ENCODE measurements at regions not wholly inside any gene's neighbourhood (a gene's known extent, or its start where the extent isn't known, plus 50 kb on each side); places are given as distances from the start of the nearest gene placed in this dataset.
A peak's percentile ranks its signal among the peaks of the same experiment; 100 is the strongest.

DNA sequence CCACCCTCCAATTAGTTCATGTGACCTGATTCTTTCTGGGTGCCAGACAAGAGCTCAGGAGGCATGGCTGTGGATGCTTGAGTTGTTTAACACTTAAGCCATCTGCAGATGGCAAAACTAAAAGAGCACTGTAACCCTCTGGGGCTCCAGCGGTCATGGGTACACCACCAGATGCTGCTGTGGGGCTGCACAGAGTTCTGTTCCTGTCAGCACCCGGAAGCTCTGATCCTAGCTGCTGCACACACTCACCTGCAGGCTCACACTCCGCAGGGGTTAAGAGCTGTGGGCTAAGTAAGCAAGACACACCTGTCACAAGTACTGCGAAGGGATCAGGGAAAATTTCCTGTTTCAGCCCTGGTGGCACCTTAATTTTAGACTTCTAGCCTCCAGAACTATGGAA, 307.8 kb downstream of the C11orf87 start:
- Mint-ChIP-seq H3K27ac (no peak overlapping the region), H3K9me3 (no peaks in the 10 kb centered on the region), H3K36me3 (ENCODE audit: low read depth) (no peaks in the 10 kb centered on the region), H3K4me3 (no peak overlapping the region), H3K4me1 (no peaks in the 10 kb centered on the region), H3K27me3 (no peaks in the 10 kb centered on the region)
- ATAC-seq (replicated peaks): no peak

GRCh38 chr11:109730669-109731068, 308.7 kb downstream of the C11orf87 start:
- no peak overlapping the region for H3K27ac Mint-ChIP-seq
- no peak for ATAC-seq (replicated peaks)
- no peaks in the 10 kb centered on the region for H3K9me3 Mint-ChIP-seq
- H3K36me3 Mint-ChIP-seq (ENCODE audit: low read depth): no peaks in the 10 kb centered on the region
- H3K4me3 Mint-ChIP-seq: no peak overlapping the region
- H3K27me3 Mint-ChIP-seq: no peaks in the 10 kb centered on the region
- no peaks in the 10 kb centered on the region for H3K4me1 Mint-ChIP-seq

GRCh38 chr11:109731451-109731850, 309.5 kb downstream of the C11orf87 start:
- ATAC-seq (replicated peaks): no peak
- no peaks in the 10 kb centered on the region for H3K27me3 Mint-ChIP-seq
- H3K27ac Mint-ChIP-seq: no peak overlapping the region
- no peaks in the 10 kb centered on the region for H3K4me1 Mint-ChIP-seq
- no peak overlapping the region for H3K4me3 Mint-ChIP-seq
- no peaks in the 10 kb centered on the region for H3K9me3 Mint-ChIP-seq
- H3K36me3 Mint-ChIP-seq (ENCODE audit: low read depth): no peaks in the 10 kb centered on the region

- no peak for ATAC-seq (replicated peaks)
- no peaks in the 10 kb centered on the region for H3K4me1 Mint-ChIP-seq
- no peak overlapping the region for H3K27ac Mint-ChIP-seq
- H3K9me3 Mint-ChIP-seq: no peaks in the 10 kb centered on the region
- no peaks in the 10 kb centered on the region for H3K36me3 Mint-ChIP-seq (ENCODE audit: low read depth)
- no peaks in the 10 kb centered on the region for H3K27me3 Mint-ChIP-seq
- H3K4me3 Mint-ChIP-seq: no peak overlapping the region
Observed at GRCh38 chr11:109733245-109733644, 311.3 kb downstream of the C11orf87 start.

GRCh38 chr11:109734566-109734965, 312.6 kb downstream of the C11orf87 start:
- Mint-ChIP-seq H3K27ac (no peak overlapping the region), H3K27me3 (no peaks in the 10 kb centered on the region), H3K4me3 (no peak overlapping the region), H3K9me3 (no peaks in the 10 kb centered on the region), H3K36me3 (ENCODE audit: low read depth) (no peaks in the 10 kb centered on the region), H3K4me1 (no peaks in the 10 kb centered on the region)
- ATAC-seq (replicated peaks): no peak

- Mint-ChIP-seq H3K27me3 (no peaks in the 10 kb centered on the region), H3K4me3 (no peak overlapping the region), H3K4me1 (no peaks in the 10 kb centered on the region), H3K36me3 (ENCODE audit: low read depth) (no peaks in the 10 kb centered on the region), H3K27ac (no peak overlapping the region), H3K9me3 (no peaks in the 10 kb centered on the region)
- ATAC-seq (replicated peaks): no peak
Observed at GRCh38 chr11:109735128-109735527, 313.1 kb downstream of the C11orf87 start.

DNA sequence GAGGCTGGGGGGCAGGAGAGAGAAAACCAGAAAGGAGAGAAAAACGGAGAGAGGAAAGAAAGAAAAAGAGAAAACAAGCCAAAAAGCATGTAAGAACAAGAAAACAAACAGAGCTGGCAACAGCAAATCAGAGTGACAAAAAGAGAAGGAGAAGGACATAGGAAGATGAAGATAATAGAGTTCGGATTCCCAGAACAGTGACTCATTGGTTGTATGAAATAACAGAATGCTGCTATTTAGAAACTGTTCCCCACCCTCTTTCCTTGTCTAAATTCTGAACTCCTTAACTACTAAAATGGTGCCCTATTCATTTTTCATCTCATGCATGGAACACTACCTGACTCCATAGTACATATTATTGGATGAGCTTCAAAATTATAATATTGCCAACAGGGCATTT, 317.4 kb downstream of the C11orf87 start:
- Mint-ChIP-seq H3K36me3 (ENCODE audit: low read depth) (no peaks in the 10 kb centered on the region), H3K9me3 (no peaks in the 10 kb centered on the region), H3K27ac (no peak overlapping the region), H3K4me3 (no peak overlapping the region), H3K4me1 (no peaks in the 10 kb centered on the region), H3K27me3 (no peaks in the 10 kb centered on the region)
- ATAC-seq (replicated peaks): no peak

- H3K36me3 Mint-ChIP-seq (ENCODE audit: low read depth): no peaks in the 10 kb centered on the region
- ATAC-seq (replicated peaks): no peak
- H3K27ac Mint-ChIP-seq: no peak overlapping the region
- H3K9me3 Mint-ChIP-seq: no peaks in the 10 kb centered on the region
- H3K4me1 Mint-ChIP-seq: no peaks in the 10 kb centered on the region
- H3K27me3 Mint-ChIP-seq: no peaks in the 10 kb centered on the region
- no peak overlapping the region for H3K4me3 Mint-ChIP-seq
Observed at GRCh38 chr11:109745996-109746625, 324.1 kb downstream of the C11orf87 start.

DNA sequence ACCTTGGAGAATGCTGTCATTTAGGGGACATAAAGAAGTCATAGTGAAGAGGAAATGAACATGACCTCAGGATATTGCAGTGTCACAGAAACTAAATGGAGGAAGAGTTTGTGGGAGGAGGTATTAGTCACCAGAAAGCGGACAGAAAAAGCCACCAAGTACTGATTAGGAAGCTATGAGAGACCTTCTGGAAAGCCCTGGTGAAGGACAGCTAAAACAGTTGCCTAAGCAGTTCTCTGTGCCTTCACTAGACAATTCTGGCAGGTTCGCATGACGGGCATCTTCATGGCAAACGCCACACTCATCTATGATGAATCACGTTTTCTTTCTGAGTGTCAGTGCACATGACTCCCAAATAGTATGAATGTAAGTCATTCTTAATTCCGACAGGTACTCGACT, 325.8 kb downstream of the C11orf87 start:
- H3K27ac Mint-ChIP-seq: no peak overlapping the region
- ATAC-seq (replicated peaks): peak; percentile 18
- no peaks in the 10 kb centered on the region for H3K36me3 Mint-ChIP-seq (ENCODE audit: low read depth)
- no peaks in the 10 kb centered on the region for H3K27me3 Mint-ChIP-seq
- no peak overlapping the region for H3K4me3 Mint-ChIP-seq
- no peaks in the 10 kb centered on the region for H3K4me1 Mint-ChIP-seq
- no peaks in the 10 kb centered on the region for H3K9me3 Mint-ChIP-seq

DNA sequence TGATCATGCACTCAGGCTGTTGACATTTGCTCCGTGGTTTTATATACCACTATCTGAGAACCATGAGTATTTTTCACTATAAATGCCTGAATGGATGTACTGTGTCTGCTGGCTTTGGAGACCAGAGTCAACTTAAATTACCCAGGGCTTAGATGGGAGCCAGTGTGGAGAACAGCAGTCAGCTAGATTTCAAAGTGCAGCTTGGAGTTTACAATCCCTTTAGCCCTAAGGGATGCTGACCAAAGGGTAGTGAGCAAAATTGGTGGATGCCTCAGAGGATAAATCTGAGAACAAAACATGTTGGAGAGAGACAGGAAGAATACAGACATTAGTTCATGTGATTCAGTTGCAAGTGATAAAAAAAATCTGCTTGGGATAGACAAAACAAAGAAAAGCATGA, 327.5 kb downstream of the C11orf87 start:
- Mint-ChIP-seq H3K9me3 (no peaks in the 10 kb centered on the region), H3K27ac (no peak overlapping the region), H3K4me3 (no peak overlapping the region), H3K27me3 (no peaks in the 10 kb centered on the region), H3K4me1 (no peaks in the 10 kb centered on the region), H3K36me3 (ENCODE audit: low read depth) (no peaks in the 10 kb centered on the region)
- no peak for ATAC-seq (replicated peaks)

DNA sequence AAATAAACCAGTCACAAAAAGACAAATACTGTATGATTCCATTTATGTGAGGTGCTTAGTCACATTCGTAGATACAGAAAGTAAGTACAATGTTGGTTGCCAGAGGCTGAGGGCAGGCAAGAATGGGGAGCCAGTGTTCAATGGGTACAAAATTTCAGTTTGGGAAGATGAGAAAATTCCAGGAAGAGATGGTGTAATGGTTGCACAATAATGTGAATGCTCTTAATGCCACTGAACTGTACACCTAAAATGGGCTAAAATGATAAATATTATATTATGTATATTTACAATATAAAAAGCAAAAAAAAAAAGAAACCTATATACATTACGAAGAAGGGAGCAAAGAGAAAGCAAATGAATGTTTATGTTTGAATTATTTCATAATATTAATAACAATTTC, 329.0 kb downstream of the C11orf87 start:
- H3K4me3 Mint-ChIP-seq: no peak overlapping the region

DNA sequence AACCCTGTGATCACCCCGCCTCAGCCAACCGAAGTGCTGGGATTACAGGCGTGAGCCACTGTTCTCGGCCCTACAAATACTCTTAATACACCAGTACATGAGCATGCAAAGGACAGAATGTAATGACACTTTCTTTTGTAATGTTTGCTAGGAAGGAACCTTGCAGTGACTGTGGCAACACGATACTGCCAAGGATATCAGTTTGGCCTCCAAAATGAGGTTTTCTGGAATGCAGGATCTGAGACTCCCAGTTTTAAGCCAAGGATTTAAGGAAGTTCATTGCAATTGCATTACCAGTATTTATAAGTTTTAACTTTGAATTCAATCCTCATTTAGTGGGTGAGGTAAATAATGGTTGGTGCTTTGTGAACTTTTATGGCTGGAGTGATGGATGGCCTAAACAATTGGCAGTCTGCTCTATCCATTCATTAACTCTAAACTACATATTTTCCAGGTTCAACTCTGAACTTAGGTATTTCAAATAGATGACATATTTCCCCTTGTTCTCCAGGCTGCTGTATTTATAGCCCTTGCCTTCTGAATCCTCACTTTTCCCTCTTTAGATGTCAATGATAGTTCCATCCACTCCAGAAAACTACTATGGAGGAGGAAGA, 330.3 kb downstream of the C11orf87 start:
- Mint-ChIP-seq H3K9me3 (peaks cover 5% of the 10 kb centered on the region), H3K4me1 (no peaks in the 10 kb centered on the region), H3K4me3 (no peak overlapping the region), H3K36me3 (ENCODE audit: low read depth) (no peaks in the 10 kb centered on the region), H3K27me3 (no peaks in the 10 kb centered on the region), H3K27ac (no peak overlapping the region)
- no peak for ATAC-seq (replicated peaks)

More for the DNA sequence above, 329.0 kb downstream of the C11orf87 start:
- no peaks in the 10 kb centered on the region for H3K4me1 Mint-ChIP-seq
- H3K27ac Mint-ChIP-seq: no peak overlapping the region
- no peaks in the 10 kb centered on the region for H3K27me3 Mint-ChIP-seq
- no peak for ATAC-seq (replicated peaks)
- no peaks in the 10 kb centered on the region for H3K36me3 Mint-ChIP-seq (ENCODE audit: low read depth)
- peaks cover 5% of the 10 kb centered on the region for H3K9me3 Mint-ChIP-seq

- Mint-ChIP-seq H3K9me3 (peaks cover 5% of the 10 kb centered on the region), H3K4me3 (no peak overlapping the region), H3K36me3 (ENCODE audit: low read depth) (no peaks in the 10 kb centered on the region), H3K27me3 (no peaks in the 10 kb centered on the region), H3K4me1 (no peaks in the 10 kb centered on the region), H3K27ac (no peak overlapping the region)
- no peak for ATAC-seq (replicated peaks)
Observed at GRCh38 chr11:109756521-109756920, 334.5 kb downstream of the C11orf87 start.

DNA sequence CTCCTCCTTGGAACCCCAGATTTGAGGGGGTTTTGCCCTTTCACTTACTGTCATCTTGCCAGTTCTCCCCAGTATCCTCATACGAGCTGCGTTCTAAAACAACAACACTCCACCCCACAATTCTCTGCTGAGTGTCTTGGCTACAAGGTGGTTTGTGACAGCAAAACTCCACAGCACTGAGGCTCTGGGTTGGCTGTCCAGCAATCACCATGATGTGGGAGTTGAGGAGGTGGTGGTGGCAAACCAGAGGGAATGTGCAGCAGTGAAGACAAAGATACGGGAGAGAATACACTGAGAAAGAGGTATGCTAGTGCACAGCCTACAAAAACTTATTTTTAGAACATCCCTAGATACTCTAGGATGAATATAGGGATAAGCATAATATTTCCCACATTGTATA, 335.0 kb downstream of the C11orf87 start:
- Mint-ChIP-seq H3K27ac (no peak overlapping the region), H3K4me3 (no peak overlapping the region), H3K36me3 (ENCODE audit: low read depth) (no peaks in the 10 kb centered on the region), H3K9me3 (peaks cover 5% of the 10 kb centered on the region), H3K27me3 (no peaks in the 10 kb centered on the region), H3K4me1 (no peaks in the 10 kb centered on the region)
- no peak for ATAC-seq (replicated peaks)

DNA sequence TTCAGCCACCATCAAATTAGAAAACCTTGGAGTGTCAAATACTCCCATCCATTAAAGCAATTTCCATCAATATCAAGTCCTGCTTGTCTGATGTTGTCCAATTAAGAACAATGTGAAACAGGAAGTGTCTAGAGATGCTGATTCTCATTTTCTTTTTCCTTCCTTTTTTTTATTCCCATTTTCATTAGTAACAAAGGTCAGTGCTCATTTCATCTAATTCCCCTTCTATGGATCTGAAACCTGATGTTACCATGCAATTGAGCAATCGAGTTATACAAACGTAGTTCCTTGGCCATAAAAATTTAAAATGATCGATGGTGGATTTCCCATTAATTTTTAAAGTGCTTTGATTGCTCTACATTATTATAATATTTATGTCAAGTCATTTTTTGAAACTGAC, 330.6 kb upstream of the ZC3H12C start:
- H3K4me1 Mint-ChIP-seq: no peaks in the 10 kb centered on the region
- peaks cover 4% of the 10 kb centered on the region for H3K9me3 Mint-ChIP-seq
- ATAC-seq (replicated peaks): no peak
- no peaks in the 10 kb centered on the region for H3K27me3 Mint-ChIP-seq
- no peak overlapping the region for H3K4me3 Mint-ChIP-seq
- H3K36me3 Mint-ChIP-seq (ENCODE audit: low read depth): no peaks in the 10 kb centered on the region
- H3K27ac Mint-ChIP-seq: no peak overlapping the region
